ENCODE measurements at regions not wholly inside any gene's neighbourhood (a gene's known extent, or its start where the extent isn't known, plus 50 kb on each side); places are given as distances from the start of the nearest gene placed in this dataset.
A peak's percentile ranks its signal among the peaks of the same experiment; 100 is the strongest.
"Not testable (repeated sequence)": the region's sequence is repeated elsewhere in the genome, so short reads cannot be mapped to it uniquely, and the experiment has no call there.

- H3K36me3 ChIP-seq = not testable (repeated sequence)
Observed at GRCh38 chrX:10469-11458, 270.4 kb upstream of the PLCXD1 start.

DNA sequence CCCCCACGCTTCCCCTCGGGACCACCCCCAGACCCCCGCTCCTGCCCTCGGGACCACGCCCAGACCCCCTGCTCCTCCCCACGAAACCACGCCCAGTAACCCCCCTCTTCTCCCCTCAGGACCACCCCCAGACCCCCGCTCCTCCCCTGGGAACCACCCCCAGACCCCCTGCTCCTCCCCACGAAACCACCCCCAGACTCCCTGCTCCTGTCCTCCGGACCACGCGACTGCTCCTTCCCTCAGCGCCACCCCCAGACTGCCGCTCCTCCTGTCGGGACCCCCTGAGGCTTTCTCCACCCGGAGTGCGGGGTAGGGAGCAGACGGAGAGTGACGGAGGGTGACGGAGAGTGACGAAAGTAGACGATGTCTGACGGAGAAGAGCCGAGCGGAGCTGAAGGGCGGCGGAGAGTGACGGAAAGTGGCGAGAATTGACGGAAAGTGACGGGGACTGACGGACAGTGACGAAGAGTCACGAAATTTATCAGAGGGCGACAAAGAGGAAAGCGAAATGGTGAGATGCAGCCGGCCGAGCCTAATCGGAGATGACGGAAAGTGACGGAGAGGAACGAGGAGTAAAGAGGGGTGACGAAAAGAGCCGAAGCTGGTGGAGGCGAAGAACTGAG lies 267.2 kb upstream of the PLCXD1 start:
- H3K27me3 ChIP-seq (ENCODE audit: low read depth); intact Hi-C loops (cut with DNase I); H3K9me3 ChIP-seq; H3K27ac ChIP-seq; DNase-seq; H3K36me3 ChIP-seq; H3K4me3 ChIP-seq; H3K4me1 ChIP-seq: not testable (repeated sequence)
- ATAC-seq = peak; percentile 58 to 85

More at GRCh38 chrX:10469-11458, 270.4 kb upstream of the PLCXD1 start:
- ATAC-seq; DNase-seq; H3K27ac ChIP-seq; H3K27me3 ChIP-seq (ENCODE audit: low read depth); H3K4me1 ChIP-seq; H3K9me3 ChIP-seq; intact Hi-C loops (cut with DNase I); H3K4me3 ChIP-seq: not testable (repeated sequence)

DNA sequence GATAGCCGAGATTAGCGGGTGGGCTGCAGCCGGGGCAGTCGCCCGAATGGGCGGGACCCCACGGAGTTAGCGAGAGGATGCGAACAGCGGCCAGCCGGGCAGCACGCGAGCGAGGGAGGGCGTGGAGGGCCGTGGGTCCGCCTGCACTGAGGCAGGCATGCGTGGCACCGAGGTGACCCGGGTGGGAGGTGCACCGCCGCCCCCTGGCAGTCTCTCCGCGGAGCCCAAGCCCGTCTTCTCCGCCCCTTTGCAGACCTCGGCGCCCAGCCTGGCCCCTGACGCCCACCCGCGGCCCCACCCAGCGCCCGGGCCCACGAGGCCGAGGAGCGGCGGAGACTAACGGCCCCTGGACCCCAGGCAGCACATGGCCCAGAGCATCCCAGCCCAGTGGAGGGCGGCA lies 266.7 kb upstream of the PLCXD1 start:
- DNase-seq; H3K4me3 ChIP-seq; ATAC-seq; H3K27me3 ChIP-seq (ENCODE audit: low read depth); intact Hi-C loops (cut with DNase I); H3K36me3 ChIP-seq; H3K4me1 ChIP-seq; H3K9me3 ChIP-seq; H3K27ac ChIP-seq: not testable (repeated sequence)

GRCh38 chrX:18768-19454 lies 262.3 kb upstream of the PLCXD1 start:
- H3K36me3 ChIP-seq; intact Hi-C loops (cut with DNase I); H3K27ac ChIP-seq; H3K4me1 ChIP-seq; H3K4me3 ChIP-seq; H3K27me3 ChIP-seq (ENCODE audit: low read depth); H3K9me3 ChIP-seq; DNase-seq: not testable (repeated sequence)
- ATAC-seq = peak; percentile 93 to 97

DNA sequence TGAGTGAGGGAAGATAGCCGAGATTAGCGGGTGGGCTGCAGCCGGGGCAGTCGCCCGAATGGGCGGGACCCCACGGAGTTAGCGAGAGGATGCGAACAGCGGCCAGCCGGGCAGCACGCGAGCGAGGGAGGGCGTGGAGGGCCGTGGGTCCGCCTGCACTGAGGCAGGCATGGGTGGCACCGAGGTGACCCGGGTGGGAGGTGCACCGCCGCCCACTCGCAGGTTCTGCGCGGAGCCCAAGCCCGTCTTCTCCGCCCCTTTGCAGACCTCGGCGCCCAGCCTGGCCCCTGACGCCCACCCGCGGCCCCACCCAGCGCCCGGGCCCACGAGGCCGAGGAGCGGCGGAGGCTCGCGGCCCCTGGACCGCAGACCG lies 261.7 kb upstream of the PLCXD1 start:
- H3K27ac ChIP-seq; intact Hi-C loops (cut with DNase I); DNase-seq; H3K9me3 ChIP-seq; H3K36me3 ChIP-seq; H3K4me1 ChIP-seq; H3K4me3 ChIP-seq; H3K27me3 ChIP-seq (ENCODE audit: low read depth): not testable (repeated sequence)
- peak; percentile 51 to 65 for ATAC-seq

- Histone ChIP-seq H3K27me3 (ENCODE audit: low read depth) (no peaks in the 10 kb centered on the region), H3K27ac (no peak overlapping the region), H3K4me3 (no peak overlapping the region), H3K9me3 (no peaks in the 10 kb centered on the region), H3K4me1 (no peaks in the 10 kb centered on the region), H3K36me3 (no peaks in the 10 kb centered on the region)
- no peak for DNase-seq
- no peak for ATAC-seq
- no peak for TF ChIP-seq CTCF (IDR thresholded peaks at IDR 0.05)
- intact Hi-C loops (cut with DNase I) = no loop called here
Observed at GRCh38 chrX:19912-20571, 261.1 kb upstream of the PLCXD1 start.

- ATAC-seq; intact Hi-C loops (cut with DNase I); H3K9me3 ChIP-seq; H3K27ac ChIP-seq; H3K27me3 ChIP-seq (ENCODE audit: low read depth); DNase-seq; H3K4me1 ChIP-seq; H3K36me3 ChIP-seq; H3K4me3 ChIP-seq: not testable (repeated sequence)
Observed at GRCh38 chrX:24139-24538, 257.0 kb upstream of the PLCXD1 start.

Measured in lower lobe of right lung (tissue), 2 donors.